NCI-H774 (cell line): ENCODE measurements at regions not wholly inside any gene's neighbourhood (a gene's known extent, or its start where the extent isn't known, plus 50 kb on each side); places are given as distances from the start of the nearest gene placed in this dataset.
"Not testable (repeated sequence)": the region's sequence is repeated elsewhere in the genome, so short reads cannot be mapped to it uniquely, and the experiment has no call there.

Source experiments
- DNase-seq: peaks from one replicate; lab custom pipeline; 2025; lab: John Stamatoyannopoulos, UW

GRCh38 chr4:75189711-75190335 is 256.9 kb downstream of the PARM1 start:
- no peak for DNase-seq

- no peak for DNase-seq
Measured at GRCh38 chr4:75180790-75181776, 248.2 kb downstream of the PARM1 start.

GRCh38 chr4:75180217-75180616 is 247.3 kb downstream of the PARM1 start:
- no peak for DNase-seq

GRCh38 chr4:75179510-75179909 is 246.6 kb downstream of the PARM1 start:
- peak; percentile 2 for DNase-seq

- DNase-seq = no peak
Measured at GRCh38 chr4:75172551-75172950, 239.6 kb downstream of the PARM1 start.

- no peak for DNase-seq
Measured at GRCh38 chr4:75169427-75169826, 236.5 kb downstream of the PARM1 start.

- DNase-seq = no peak
Measured at GRCh38 chr4:75169020-75169419, 236.1 kb downstream of the PARM1 start.

- no peak for DNase-seq
Measured at GRCh38 chr4:75168548-75168947, 235.6 kb downstream of the PARM1 start.

- DNase-seq = not testable (repeated sequence)
Measured at GRCh38 chr4:75165100-75165499, 232.2 kb downstream of the PARM1 start.

GRCh38 chr4:75158451-75158850 is 225.5 kb downstream of the PARM1 start:
- no peak for DNase-seq

GRCh38 chr4:75154994-75155393 is 222.1 kb downstream of the PARM1 start:
- DNase-seq = no peak

- no peak for DNase-seq
Measured at GRCh38 chr4:75146223-75146622, 213.3 kb downstream of the PARM1 start.

- DNase-seq = no peak
Measured at GRCh38 chr4:75144475-75144874, 211.6 kb downstream of the PARM1 start.

GRCh38 chr4:75142850-75143249 is 209.9 kb downstream of the PARM1 start:
- DNase-seq = no peak

- DNase-seq = no peak
Measured at GRCh38 chr4:75142382-75142781, 209.5 kb downstream of the PARM1 start.

- no peak for DNase-seq
Measured at GRCh38 chr4:75141162-75141561, 208.2 kb downstream of the PARM1 start.

GRCh38 chr4:75137302-75137701 is 204.4 kb downstream of the PARM1 start:
- DNase-seq = no peak

GRCh38 chr4:75135068-75135825 is 202.3 kb downstream of the PARM1 start:
- no peak for DNase-seq

GRCh38 chr4:75126870-75127269 is 194.0 kb downstream of the PARM1 start:
- DNase-seq = not testable (repeated sequence)

GRCh38 chr4:75126058-75126457 is 193.1 kb downstream of the PARM1 start:
- DNase-seq = no peak

- no peak for DNase-seq
Measured at GRCh38 chr4:75122424-75123014, 189.6 kb downstream of the PARM1 start.

- no peak for DNase-seq
Measured at GRCh38 chr4:75118739-75119138, 185.8 kb downstream of the PARM1 start.
